CD8-positive, alpha-beta memory T cell (primary cell): ENCODE measurements at regions not wholly inside any gene's neighbourhood (a gene's known extent, or its start where the extent isn't known, plus 50 kb on each side); places are given as distances from the start of the nearest gene placed in this dataset.

Source experiments
- CTCF ChIA-PET: fragments of 350-600 bp; sonication (Branson Sonifier 250); formaldehyde crosslinking; loops from one replicate; lab custom pipeline; 2021; ENCODE audit warnings: antibody characterized with exemption; lab: Charles Lee
- POLR2A ChIA-PET: fragments of 350-600 bp; sonication (Branson Sonifier 250); formaldehyde crosslinking; loops from one replicate; lab custom pipeline; 2021; ENCODE audit warnings: antibody characterized with exemption; lab: Charles Lee
- DNase-seq, 5 donors: peaks; one replicate each; pipeline versions ENCODE4 v3.0.0 to v3.0.0-alpha.2; 2020 to 2022; ENCODE audit warnings: mixed read lengths in 1 of 5
- H3K27ac ChIP-seq: one replicate; pipeline ENCODE4 v1.7.0; 2013; ENCODE audit warnings: low read depth, mild to moderate bottlenecking, low read length, moderate library complexity
- H3K27me3 ChIP-seq: 2 replicates; pipeline ENCODE4 v1.7.0; 2013; ENCODE audit warnings: low read length, mild to moderate bottlenecking; ENCODE audit not compliant: insufficient read depth, poor library complexity, severe bottlenecking
- H3K36me3 ChIP-seq: 2 replicates; pipeline ENCODE4 v1.7.0; 2013; ENCODE audit warnings: mild to moderate bottlenecking, low read length, moderate library complexity; ENCODE audit not compliant: insufficient read depth
- H3K4me1 ChIP-seq: 2 replicates; pipeline ENCODE4 v1.7.0; 2013; ENCODE audit warnings: mild to moderate bottlenecking, low read length, moderate library complexity; ENCODE audit not compliant: insufficient read depth
- H3K4me3 ChIP-seq: 2 replicates; pipeline ENCODE4 v1.7.0; 2013; ENCODE audit warnings: mild to moderate bottlenecking, low read length
- H3K9me3 ChIP-seq: 2 replicates; pipeline ENCODE4 v1.7.0; 2013; ENCODE audit warnings: mild to moderate bottlenecking, low read length
- H3K27ac Mint-ChIP-seq, 8 donors: one replicate each; pipeline ENCODE4 v1.8.0; 2020 to 2021; ENCODE audit warnings: mixed read lengths in 8 of 8, mild to moderate bottlenecking in 6 of 8, inconsistent platforms in 3 of 8, moderate library complexity in 3 of 8
- H3K27me3 Mint-ChIP-seq, 2 donors: one replicate each; pipeline ENCODE4 v1.8.0; 2020 to 2021; ENCODE audit warnings: mixed read lengths in 2 of 2, mild to moderate bottlenecking in 1 of 2, moderate library complexity in 1 of 2
- H3K36me3 Mint-ChIP-seq, 3 donors: one replicate each; pipeline ENCODE4 v1.8.0; 2020 to 2021; ENCODE audit warnings: mixed read lengths in 3 of 3, inconsistent platforms in 1 of 3, mild to moderate bottlenecking in 1 of 3
- H3K4me1 Mint-ChIP-seq, 3 donors: one replicate each; pipeline ENCODE4 v1.8.0; 2020 to 2021; ENCODE audit warnings: mixed read lengths in 3 of 3, inconsistent platforms in 1 of 3, mild to moderate bottlenecking in 1 of 3
- H3K4me3 Mint-ChIP-seq, 7 donors: one replicate each; pipeline ENCODE4 v1.8.0; 2020 to 2021; ENCODE audit warnings: mixed read lengths in 7 of 7, mild to moderate bottlenecking in 6 of 7, moderate library complexity in 4 of 7, inconsistent platforms in 2 of 7
- H3K9me3 Mint-ChIP-seq, 5 donors: one replicate each; pipeline ENCODE4 v1.8.0; 2020 to 2022; ENCODE audit warnings: mixed read lengths in 5 of 5, mild to moderate bottlenecking in 3 of 5, moderate library complexity in 2 of 5, inconsistent platforms in 1 of 5

DNA sequence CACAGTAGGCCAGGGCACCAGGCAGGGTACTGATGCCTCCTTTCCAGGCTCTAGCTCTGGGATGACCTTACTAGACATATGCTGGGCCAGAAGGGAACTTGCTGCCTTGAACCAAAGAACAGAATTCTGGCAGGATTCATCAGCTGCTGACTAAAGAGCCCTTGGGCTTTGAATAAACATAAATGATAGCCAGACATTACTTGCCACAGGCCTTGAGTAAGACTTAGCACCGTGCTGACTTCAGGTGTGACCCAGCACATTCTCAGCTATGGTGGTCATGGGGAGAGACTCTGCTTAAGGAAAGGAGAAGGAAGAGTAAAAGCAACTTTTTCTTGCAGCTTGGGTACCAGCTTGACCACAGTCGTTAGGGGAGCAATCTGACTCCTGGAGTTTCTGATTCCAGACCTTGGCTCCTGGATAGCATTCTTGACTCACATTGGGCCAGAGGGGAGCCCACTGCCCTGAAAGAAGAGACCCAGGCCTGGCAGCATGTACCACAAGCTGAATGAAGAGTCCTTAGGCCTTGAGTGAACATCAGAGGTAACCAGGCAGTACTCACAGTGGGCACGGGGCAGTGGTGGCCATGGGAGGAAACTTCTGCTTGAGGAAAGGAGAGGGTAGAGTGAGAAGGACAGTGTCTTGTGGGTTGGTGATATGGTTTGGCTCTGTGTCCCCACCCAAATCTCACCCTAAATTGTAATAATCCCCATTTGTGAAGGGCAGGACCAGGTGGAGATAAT, 926.1 kb upstream of the SORCS1 start:
- Histone ChIP-seq H3K36me3 (no peaks in the 10 kb centered on the region), H3K27ac (no peak overlapping the region), H3K27me3 (no peaks in the 10 kb centered on the region), H3K4me3 (no peak overlapping the region), H3K4me1 (no peaks in the 10 kb centered on the region), H3K9me3 (no peaks in the 10 kb centered on the region)
- ChIA-PET CTCF (no interaction called here), POLR2A (no interaction called here)
- no peaks in the 10 kb centered on the region for H3K4me1 Mint-ChIP-seq
- H3K9me3 Mint-ChIP-seq = peaks cover 0 to 10% (median 4%) of the 10 kb centered on the region in 5 donors
- H3K27ac Mint-ChIP-seq = no peak overlapping the region
- H3K4me3 Mint-ChIP-seq = no peak overlapping the region
- no peak for DNase-seq
- no peaks in the 10 kb centered on the region for H3K36me3 Mint-ChIP-seq
- H3K27me3 Mint-ChIP-seq = no peaks in the 10 kb centered on the region

GRCh38 chr10:108086502-108086901, 922.0 kb upstream of the SORCS1 start:
- Histone ChIP-seq H3K36me3 (no peaks in the 10 kb centered on the region), H3K9me3 (no peaks in the 10 kb centered on the region), H3K4me3 (no peak overlapping the region), H3K4me1 (no peaks in the 10 kb centered on the region), H3K27ac (no peak overlapping the region), H3K27me3 (no peaks in the 10 kb centered on the region)
- H3K36me3 Mint-ChIP-seq = no peaks in the 10 kb centered on the region
- peaks cover 4 to 14% (median 6%) of the 10 kb centered on the region in 5 donors for H3K9me3 Mint-ChIP-seq
- H3K27ac Mint-ChIP-seq = no peak overlapping the region
- CTCF ChIA-PET = no interaction called here
- POLR2A ChIA-PET = no interaction called here
- H3K27me3 Mint-ChIP-seq = no peaks in the 10 kb centered on the region
- no peaks in the 10 kb centered on the region for H3K4me1 Mint-ChIP-seq
- H3K4me3 Mint-ChIP-seq = no peak overlapping the region
- no peak for DNase-seq

DNA sequence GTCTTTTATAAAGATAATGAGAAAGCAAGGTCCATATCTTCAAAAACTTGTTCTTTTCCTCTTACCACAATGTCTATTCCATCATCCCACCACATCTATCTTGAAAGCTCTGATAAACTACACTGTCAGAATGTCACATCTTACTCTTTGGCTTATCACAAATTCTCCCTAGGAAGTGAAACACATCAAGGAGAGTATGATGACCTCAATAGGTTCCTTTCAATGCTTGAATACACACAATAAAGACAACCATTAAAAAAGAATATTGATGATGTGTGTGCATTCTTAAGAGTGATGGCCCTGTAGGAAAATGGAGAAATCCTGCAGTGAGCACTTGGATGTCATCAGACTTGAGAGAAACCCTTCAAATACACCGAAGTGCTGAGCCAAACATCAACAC, 918.1 kb upstream of the SORCS1 start:
- H3K27ac Mint-ChIP-seq = no peak overlapping the region
- Histone ChIP-seq H3K9me3 (no peaks in the 10 kb centered on the region), H3K27me3 (no peaks in the 10 kb centered on the region), H3K4me3 (no peak overlapping the region), H3K36me3 (no peaks in the 10 kb centered on the region), H3K4me1 (no peaks in the 10 kb centered on the region), H3K27ac (no peak overlapping the region)
- ChIA-PET CTCF (no interaction called here), POLR2A (no interaction called here)
- no peaks in the 10 kb centered on the region for H3K27me3 Mint-ChIP-seq
- peaks cover 5 to 26% (median 8%) of the 10 kb centered on the region in 5 donors for H3K9me3 Mint-ChIP-seq
- DNase-seq = no peak
- H3K4me3 Mint-ChIP-seq = no peak overlapping the region
- no peaks in the 10 kb centered on the region for H3K4me1 Mint-ChIP-seq
- no peaks in the 10 kb centered on the region for H3K36me3 Mint-ChIP-seq

DNA sequence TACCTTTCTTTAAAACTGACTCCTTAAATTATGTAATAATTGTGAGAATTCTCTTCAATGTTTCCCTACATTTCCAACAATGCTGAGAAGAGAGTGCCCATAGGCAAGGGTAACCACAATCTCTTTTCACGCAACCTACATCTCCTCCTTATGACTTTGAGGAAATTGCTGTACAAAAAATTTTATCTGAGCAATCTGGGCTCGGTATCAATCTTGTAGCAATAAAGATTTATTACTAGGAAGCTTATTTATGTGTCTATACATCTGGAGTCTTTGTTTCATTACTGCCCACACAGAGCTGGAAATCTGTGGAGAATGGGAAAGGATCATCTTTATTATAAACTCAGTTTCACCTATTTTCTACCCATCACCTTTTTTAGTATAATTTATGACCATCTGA, 913.8 kb upstream of the SORCS1 start:
- ChIA-PET CTCF (no interaction called here), POLR2A (no interaction called here)
- Histone ChIP-seq H3K36me3 (no peaks in the 10 kb centered on the region), H3K4me3 (no peak overlapping the region), H3K9me3 (no peaks in the 10 kb centered on the region), H3K4me1 (no peaks in the 10 kb centered on the region), H3K27ac (no peak overlapping the region), H3K27me3 (no peaks in the 10 kb centered on the region)
- Mint-ChIP-seq H3K27ac (no peak overlapping the region), H3K9me3 (peaks cover 3 to 47% (median 5%) of the 10 kb centered on the region in 5 donors), H3K4me1 (no peaks in the 10 kb centered on the region), H3K4me3 (no peak overlapping the region), H3K36me3 (no peaks in the 10 kb centered on the region), H3K27me3 (no peaks in the 10 kb centered on the region)
- no peak for DNase-seq

DNA sequence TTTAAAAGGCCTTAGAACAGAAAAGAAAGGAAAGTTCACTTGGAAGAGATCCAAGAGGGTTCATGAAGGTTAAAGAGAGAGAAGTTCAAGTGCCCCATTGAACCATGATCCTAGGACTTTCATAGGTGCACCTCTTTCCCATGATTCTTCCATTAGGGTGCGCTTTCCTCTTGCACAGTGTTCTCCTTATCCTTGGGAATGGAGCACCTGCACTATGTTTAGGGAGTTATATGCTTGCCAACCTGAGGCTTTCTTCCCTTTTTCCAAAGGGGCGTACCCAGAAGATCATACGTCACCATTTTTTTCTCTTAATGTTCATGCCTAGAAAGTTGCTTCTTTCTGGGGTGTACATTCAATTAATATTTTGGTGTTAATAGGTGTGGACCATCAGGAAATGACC, 908.0 kb upstream of the SORCS1 start:
- H3K36me3 ChIP-seq = no peaks in the 10 kb centered on the region
- ChIA-PET CTCF (no interaction called here), POLR2A (no interaction called here)
- no peak overlapping the region for H3K27ac ChIP-seq
- no peaks in the 10 kb centered on the region for H3K36me3 Mint-ChIP-seq
- H3K27ac Mint-ChIP-seq = no peak overlapping the region
- H3K4me1 Mint-ChIP-seq = no peaks in the 10 kb centered on the region
- no peak for DNase-seq
- H3K4me3 ChIP-seq = no peak overlapping the region
- H3K9me3 Mint-ChIP-seq = peaks cover 0 to 25% (median 11%) of the 10 kb centered on the region in 5 donors
- no peak overlapping the region for H3K4me3 Mint-ChIP-seq
- H3K27me3 ChIP-seq = no peaks in the 10 kb centered on the region
- no peaks in the 10 kb centered on the region for H3K9me3 ChIP-seq
- H3K27me3 Mint-ChIP-seq = no peaks in the 10 kb centered on the region
- H3K4me1 ChIP-seq = no peaks in the 10 kb centered on the region

- Mint-ChIP-seq H3K27me3 (no peaks in the 10 kb centered on the region), H3K4me1 (no peaks in the 10 kb centered on the region), H3K27ac (no peak overlapping the region), H3K9me3 (peaks cover 2 to 19% (median 11%) of the 10 kb centered on the region in 5 donors), H3K4me3 (no peak overlapping the region), H3K36me3 (no peaks in the 10 kb centered on the region)
- Histone ChIP-seq H3K4me3 (no peak overlapping the region), H3K9me3 (no peaks in the 10 kb centered on the region), H3K27me3 (no peaks in the 10 kb centered on the region), H3K4me1 (no peaks in the 10 kb centered on the region), H3K27ac (no peak overlapping the region), H3K36me3 (no peaks in the 10 kb centered on the region)
- no peak for DNase-seq
- ChIA-PET POLR2A (no interaction called here), CTCF (no interaction called here)
Observed at GRCh38 chr10:108070789-108071188, 906.3 kb upstream of the SORCS1 start.

- Histone ChIP-seq H3K4me3 (no peak overlapping the region), H3K36me3 (no peaks in the 10 kb centered on the region), H3K9me3 (no peaks in the 10 kb centered on the region), H3K4me1 (no peaks in the 10 kb centered on the region), H3K27me3 (no peaks in the 10 kb centered on the region), H3K27ac (no peak overlapping the region)
- Mint-ChIP-seq H3K4me3 (no peak overlapping the region), H3K4me1 (no peaks in the 10 kb centered on the region), H3K27me3 (no peaks in the 10 kb centered on the region), H3K36me3 (no peaks in the 10 kb centered on the region), H3K27ac (no peak overlapping the region), H3K9me3 (peaks cover 4 to 20% (median 12%) of the 10 kb centered on the region in 5 donors)
- ChIA-PET POLR2A (no interaction called here), CTCF (no interaction called here)
- DNase-seq = no peak
Observed at GRCh38 chr10:108069096-108069495, 904.6 kb upstream of the SORCS1 start.

DNA sequence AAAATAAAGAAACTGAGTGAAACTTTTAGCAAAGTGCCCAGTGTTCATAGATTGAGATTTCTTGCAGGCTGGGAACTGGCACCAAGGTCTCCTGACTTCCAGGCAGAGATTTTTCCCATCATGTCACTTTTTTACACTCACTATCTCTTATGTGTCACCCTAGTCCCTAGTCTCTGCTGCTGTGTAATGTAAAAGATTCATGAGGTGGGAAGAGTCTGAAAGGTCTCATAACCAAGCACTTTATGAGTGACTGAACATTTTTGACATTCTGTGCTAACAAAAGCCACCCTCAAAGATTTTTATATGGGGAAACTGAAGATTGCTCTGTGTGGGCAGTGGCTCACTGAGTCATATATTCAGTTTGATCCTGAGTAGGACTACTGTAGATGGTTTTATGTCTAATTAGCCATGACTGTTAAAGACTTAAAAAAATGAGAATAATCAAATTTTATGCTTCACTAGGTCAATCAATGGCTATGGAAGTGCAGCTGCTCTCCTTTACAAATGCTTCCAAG, 900.3 kb upstream of the SORCS1 start:
- no peak overlapping the region for H3K4me3 ChIP-seq
- H3K27ac Mint-ChIP-seq = no peak overlapping the region
- H3K4me3 Mint-ChIP-seq = no peak overlapping the region
- no peaks in the 10 kb centered on the region for H3K4me1 ChIP-seq
- ChIA-PET CTCF (no interaction called here), POLR2A (no interaction called here)
- no peak overlapping the region for H3K27ac ChIP-seq
- no peaks in the 10 kb centered on the region for H3K9me3 ChIP-seq
- H3K4me1 Mint-ChIP-seq = no peaks in the 10 kb centered on the region
- DNase-seq = no peak
- H3K36me3 ChIP-seq = no peaks in the 10 kb centered on the region
- H3K9me3 Mint-ChIP-seq = peaks cover 3 to 16% (median 14%) of the 10 kb centered on the region in 5 donors
- no peaks in the 10 kb centered on the region for H3K36me3 Mint-ChIP-seq
- no peaks in the 10 kb centered on the region for H3K27me3 Mint-ChIP-seq
- H3K27me3 ChIP-seq = no peaks in the 10 kb centered on the region
